K562 (cell line): ENCODE measurements at regions not wholly inside any gene's neighbourhood (a gene's known extent, or its start where the extent isn't known, plus 50 kb on each side); places are given as distances from the start of the nearest gene placed in this dataset.

Source experiments
- ATAC-seq: fragments of 200-7000 bp; cut with Tn5 transposase; 3 replicates; pipeline ENCODE4 v1.9.1; 2020; ENCODE audit warnings: moderate library complexity
- BruUV-seq: library from RNA; stranded (reverse); fragments of 400-500 nt; replicated peaks from 2 replicates; lab custom pipeline; 2021; lab: Mats Ljungman, UMichigan
- CTCF ChIA-PET: fragments of 300-600 bp; formaldehyde crosslinking; extraction: SDS; loops from one replicate; lab custom pipeline; 2021; ENCODE audit warnings: low intra/inter-chr PET ratio; lab: Yijun Ruan, JAX
- POLR2A ChIA-PET: fragments of 300-600, 350-650 bp; sonication (Branson Sonifier 250); formaldehyde crosslinking; extraction: SDS; loops from one replicate; lab custom pipeline; 2021; ENCODE audit warnings: antibody characterized with exemption, inconsistent platforms; lab: Yijun Ruan, JAX
- DNase-seq, 4 experiments: peaks; one replicate each; pipeline versions ENCODE4 v3.0.0 to v3.0.0-alpha.2; 2011 to 2018; ENCODE audit warnings: low spot score in 3 of 4, mixed read lengths in 3 of 4; ENCODE audit errors: extremely low read depth in 1 of 4
- FAIRE-seq: peaks from 2 replicates; lab custom pipeline; 2011; peaks lifted over from hg19 to GRCh38; lab: Jason Lieb, UNC
- H2AFZ ChIP-seq: 2 replicates; pipeline ENCODE4 v1.6.0; 2011; ENCODE audit warnings: low read depth, low read length, control low read depth, inconsistent platforms
- H3K27ac ChIP-seq: fragments of 200-600 bp; 3 replicates; pipeline ENCODE4 v1.8.0; 2011; ENCODE audit warnings: low read depth, mild to moderate bottlenecking, control low read depth, inconsistent platforms, low read length, moderate library complexity, mixed read lengths; ENCODE audit errors: extremely low read depth
- H3K27me3 ChIP-seq, 2 experiments: fragments of 300-600 bp in 1 of 2; 2 replicates in 1 of 2; 3 replicates in 1 of 2; pipeline versions ENCODE4 v1.6.0 to v1.8.0; 2011; ENCODE audit warnings: inconsistent platforms in 2 of 2, low read length in 2 of 2, mild to moderate bottlenecking in 1 of 2, mixed read lengths in 1 of 2, moderate library complexity in 1 of 2; ENCODE audit not compliant: control insufficient read depth in 2 of 2, insufficient read depth in 2 of 2
- H3K36me3 ChIP-seq: fragments of 300-600 bp; 3 replicates; pipeline ENCODE4 v1.8.0; 2011; ENCODE audit warnings: mild to moderate bottlenecking, low read length, inconsistent platforms; ENCODE audit not compliant: control insufficient read depth, insufficient read depth
- H3K4me1 ChIP-seq, 2 experiments: fragments of 200-600 bp in 1 of 2; replicated peaks in 1 of 2; 2 replicates in 1 of 2; 3 replicates in 1 of 2; pipeline versions ENCODE4 v1.5.1 to v1.8.0; 2011; ENCODE audit warnings: inconsistent platforms in 2 of 2, low read length in 2 of 2, mild to moderate bottlenecking in 1 of 2, mixed read lengths in 1 of 2, moderate library complexity in 1 of 2; ENCODE audit not compliant: control insufficient read depth in 2 of 2, insufficient read depth in 2 of 2
- H3K4me2 ChIP-seq: 2 replicates; pipeline ENCODE4 v1.6.1; 2011; ENCODE audit warnings: low read length, control low read depth, inconsistent platforms, mixed read lengths; ENCODE audit not compliant: insufficient read depth
- H3K4me3 ChIP-seq: fragments of 200-600 bp; sonication (generic), shearing (Covaris generic); 2 replicates; pipeline ENCODE4 v1.5.1; 2016; ENCODE audit warnings: control low read depth, inconsistent platforms
- H3K79me2 ChIP-seq: fragments of 200-600 bp; 3 replicates; pipeline ENCODE4 v1.8.0; 2011; ENCODE audit warnings: low read length, inconsistent platforms; ENCODE audit not compliant: control insufficient read depth, insufficient read depth
- H3K9ac ChIP-seq, 2 experiments: 2 replicates each; pipeline versions ENCODE4 v1.6.0 to v1.6.1; 2011; ENCODE audit warnings: low read depth in 2 of 2, low read length in 2 of 2, control low read depth in 1 of 2, inconsistent platforms in 1 of 2, mild to moderate bottlenecking in 1 of 2, mixed read lengths in 1 of 2; ENCODE audit not compliant: insufficient read depth in 1 of 2
- H3K9me1 ChIP-seq: one replicate; pipeline ENCODE4 v1.6.0; 2011; ENCODE audit warnings: inconsistent platforms, mild to moderate bottlenecking, low read length, moderate library complexity; ENCODE audit not compliant: control insufficient read depth, insufficient read depth
- H3K9me3 ChIP-seq: replicated peaks from 2 replicates; pipeline ENCODE4 v1.5.1; 2011; ENCODE audit warnings: low read depth, low read length, inconsistent platforms; ENCODE audit not compliant: control insufficient read depth, insufficient read depth
- H4K20me1 ChIP-seq: replicated peaks from 2 replicates; pipeline ENCODE4 v1.6.1; 2011; ENCODE audit warnings: low read length, inconsistent platforms, mixed read lengths; ENCODE audit not compliant: control insufficient read depth, insufficient read depth
- CHD4 ChIP-seq: fragments of 200-600 bp; sonication (generic); IDR thresholded peaks from 3 replicates; pipeline ENCODE4 v1.6.1; 2012; ENCODE audit warnings: low read depth, mild to moderate bottlenecking, mixed read lengths, low read length, inconsistent platforms; ENCODE audit not compliant: insufficient read depth, insufficient replicate concordance, poor library complexity, severe bottlenecking
- GABPB2 ChIP-seq: fragments of 250-450 bp; sonication (Bioruptor Pico); conservative IDR thresholded peaks from 2 replicates; pipeline ENCODE4 v1.5.1; 2021; ENCODE audit warnings: mild to moderate bottlenecking
- HMGN3 ChIP-seq: IDR thresholded peaks from 2 replicates; pipeline ENCODE4 v1.6.1; 2011; ENCODE audit warnings: borderline replicate concordance, low read depth, mild to moderate bottlenecking, mixed read lengths, low read length; ENCODE audit not compliant: insufficient read length; ENCODE audit errors: extremely low read depth
- HOXB6 ChIP-seq: fragments of 250-450 bp; sonication (Bioruptor Pico); IDR thresholded peaks from 2 replicates; pipeline ENCODE4 v1.5.1; 2022; ENCODE audit warnings: mild to moderate bottlenecking, borderline replicate concordance
- HSF4 ChIP-seq: fragments of 250-450 bp; sonication (Bioruptor Pico); IDR thresholded peaks from 2 replicates; pipeline ENCODE4 v2.1.2; 2022; ENCODE audit warnings: mild to moderate bottlenecking, moderate library complexity, borderline replicate concordance
- IFI16 ChIP-seq: fragments of 250-450 bp; sonication (Bioruptor Pico); IDR thresholded peaks from 2 replicates; pipeline ENCODE4 v2.1.2; 2022; ENCODE audit warnings: mild to moderate bottlenecking, inconsistent platforms
- NFIC ChIP-seq: fragments of 450-650 bp; IDR thresholded peaks from 2 replicates; pipeline ENCODE4 v1.6.1; 2017; ENCODE audit warnings: mild to moderate bottlenecking, inconsistent platforms
- NR2C2 ChIP-seq, 2 experiments: fragments of 200-800 bp in 1 of 2; sonication (Bioruptor generic) in 1 of 2; sonication (generic) in 1 of 2; formaldehyde crosslinking in 1 of 2; IDR thresholded peaks; 2 replicates each; pipeline versions ENCODE4 v1.6.1 to v1.8.0; 2016 to 2022; ENCODE audit warnings: mild to moderate bottlenecking in 1 of 2, missing compliant biosample characterization in 1 of 2, missing genetic modification characterization in 1 of 2, missing genetic modification reagents in 1 of 2
- RB1 ChIP-seq: fragments of 450-650 bp; IDR thresholded peaks from 2 replicates; pipeline ENCODE4 v1.6.1; 2017; ENCODE audit warnings: low read depth, mild to moderate bottlenecking
- RFX7 ChIP-seq: fragments of 250-450 bp; sonication (Bioruptor Pico); IDR thresholded peaks from 2 replicates; pipeline ENCODE4 v1.5.1; 2021; ENCODE audit warnings: mild to moderate bottlenecking
- SAFB ChIP-seq: fragments of 200-400 bp; formaldehyde crosslinking; IDR thresholded peaks from 2 replicates; pipeline ENCODE4 v1.6.1; 2017; ENCODE audit warnings: low read depth, low read length, borderline replicate concordance
- ZNF239 ChIP-seq: fragments of 250-450 bp; sonication (Bioruptor Pico); IDR thresholded peaks from 2 replicates; pipeline ENCODE4 v1.4.0; 2020; ENCODE audit warnings: mild to moderate bottlenecking
- in situ Hi-C: fragments of 300-500 bp; cut with MboI; formaldehyde crosslinking; loops from 4 replicates; pipeline ENCODE4 v1.15.0; 2018; ENCODE audit warnings: inconsistent platforms, mixed read lengths
- intact Hi-C: fragments of 100-400 bp; cut with micrococcal nuclease; formaldehyde crosslinking; loops from 2 replicates; pipeline ENCODE4 v1.14.2; 2022
- TF ChIP-seq, protein P1 (sequence below): fragments of 450-650 bp; IDR thresholded peaks from 2 replicates; pipeline ENCODE4 v1.6.1; 2016; ENCODE audit warnings: mild to moderate bottlenecking
- TF ChIP-seq, protein P2 (sequence below): sonication (generic); formaldehyde crosslinking; IDR thresholded peaks from 2 replicates; pipeline ENCODE4 v1.9.0; 2022; ENCODE audit warnings: mild to moderate bottlenecking, missing genetic modification reagents
- TF ChIP-seq, protein P3 (sequence below): fragments of 450-650 bp; IDR thresholded peaks from 2 replicates; pipeline ENCODE4 v1.6.1; 2017; ENCODE audit warnings: antibody characterized with exemption, mild to moderate bottlenecking

DNA sequence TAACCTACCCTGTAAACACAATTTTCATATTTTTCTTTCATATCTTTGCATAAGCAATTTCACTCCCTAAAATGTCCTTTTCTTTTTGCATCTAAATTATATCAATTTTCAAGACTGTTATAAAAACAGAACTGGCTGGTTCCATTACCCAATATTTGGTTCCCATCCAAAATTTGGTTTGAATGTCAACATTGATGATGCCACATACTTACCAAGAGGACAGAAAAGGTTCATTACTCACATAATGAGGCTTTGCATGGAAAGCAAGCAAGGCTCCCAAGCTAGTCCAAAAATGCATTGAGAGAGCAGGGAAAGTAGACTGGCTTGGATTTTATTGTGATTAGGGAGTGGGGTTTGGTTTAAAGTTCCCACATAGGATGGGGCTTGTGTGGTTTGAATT, 144.4 kb upstream of the AKIRIN2 start:
- H3K4me3 ChIP-seq, result no peak overlapping the region
- FAIRE-seq (no peak), DNase-seq (no peak), ATAC-seq (no peak)
- no peak overlapping the region for H3K27ac ChIP-seq
- in situ Hi-C loops, result no loop called here
- BruUV-seq, result no TSS peak
- H3K9me3 ChIP-seq, result no peaks in the 10 kb centered on the region
- intact Hi-C loops, result no loop called here
- no peaks in the 10 kb centered on the region for H3K4me1 ChIP-seq
- peaks cover 6 to 9% of the 10 kb centered on the region in 2 experiments; a peak in 2 of 5 replicates for H3K27me3 ChIP-seq
- no peaks in the 10 kb centered on the region for H4K20me1 ChIP-seq
- H3K4me2 ChIP-seq, result no peak overlapping the region
- POLR2A ChIA-PET, result interaction anchor here (1.0 to 1.5 kb wide), 2 partner anchors 13 to 15 kb away, joined by 3 to 5 read pairs; no protein-coding TSS in a partner anchor
- CTCF ChIA-PET, result no interaction called here
- H3K9me1 ChIP-seq, result no peaks in the 10 kb centered on the region
- no peak overlapping the region for H2AFZ ChIP-seq
- no peaks in the 10 kb centered on the region for H3K79me2 ChIP-seq
- no peaks in the 10 kb centered on the region for H3K36me3 ChIP-seq
- TF ChIP-seq NR2C2 (CRISPR knock-in tag; IDR thresholded peaks at IDR 0.05), result no peak
- no peak for TF ChIP-seq NR2C2 (tag; IDR thresholded peaks at IDR 0.05)
- no peak for TF ChIP-seq HMGN3
- no peak for TF ChIP-seq CHD4
- no peak for TF ChIP-seq RB1
- no peak for TF ChIP-seq IFI16 (CRISPR knock-in tag)
- no peak for TF ChIP-seq ZNF239 (CRISPR knock-in tag)
- TF ChIP-seq SAFB, result no peak
- no peak for TF ChIP-seq NFIC
- TF ChIP-seq GABPB2 (CRISPR knock-in tag), result no peak
- TF ChIP-seq, protein P1, sequence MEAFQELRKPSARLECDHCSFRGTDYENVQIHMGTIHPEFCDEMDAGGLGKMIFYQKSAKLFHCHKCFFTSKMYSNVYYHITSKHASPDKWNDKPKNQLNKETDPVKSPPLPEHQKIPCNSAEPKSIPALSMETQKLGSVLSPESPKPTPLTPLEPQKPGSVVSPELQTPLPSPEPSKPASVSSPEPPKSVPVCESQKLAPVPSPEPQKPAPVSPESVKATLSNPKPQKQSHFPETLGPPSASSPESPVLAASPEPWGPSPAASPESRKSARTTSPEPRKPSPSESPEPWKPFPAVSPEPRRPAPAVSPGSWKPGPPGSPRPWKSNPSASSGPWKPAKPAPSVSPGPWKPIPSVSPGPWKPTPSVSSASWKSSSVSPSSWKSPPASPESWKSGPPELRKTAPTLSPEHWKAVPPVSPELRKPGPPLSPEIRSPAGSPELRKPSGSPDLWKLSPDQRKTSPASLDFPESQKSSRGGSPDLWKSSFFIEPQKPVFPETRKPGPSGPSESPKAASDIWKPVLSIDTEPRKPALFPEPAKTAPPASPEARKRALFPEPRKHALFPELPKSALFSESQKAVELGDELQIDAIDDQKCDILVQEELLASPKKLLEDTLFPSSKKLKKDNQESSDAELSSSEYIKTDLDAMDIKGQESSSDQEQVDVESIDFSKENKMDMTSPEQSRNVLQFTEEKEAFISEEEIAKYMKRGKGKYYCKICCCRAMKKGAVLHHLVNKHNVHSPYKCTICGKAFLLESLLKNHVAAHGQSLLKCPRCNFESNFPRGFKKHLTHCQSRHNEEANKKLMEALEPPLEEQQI, result no peak
- no peak for TF ChIP-seq HOXB6 (CRISPR knock-in tag)
- TF ChIP-seq HSF4 (CRISPR knock-in tag), result no peak
- TF ChIP-seq, protein P2, sequence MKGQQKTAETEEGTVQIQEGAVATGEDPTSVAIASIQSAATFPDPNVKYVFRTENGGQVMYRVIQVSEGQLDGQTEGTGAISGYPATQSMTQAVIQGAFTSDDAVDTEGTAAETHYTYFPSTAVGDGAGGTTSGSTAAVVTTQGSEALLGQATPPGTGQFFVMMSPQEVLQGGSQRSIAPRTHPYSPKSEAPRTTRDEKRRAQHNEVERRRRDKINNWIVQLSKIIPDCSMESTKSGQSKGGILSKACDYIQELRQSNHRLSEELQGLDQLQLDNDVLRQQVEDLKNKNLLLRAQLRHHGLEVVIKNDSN (CRISPR knock-in tag), result no peak
- TF ChIP-seq RFX7, result no peak
- TF ChIP-seq, protein P3, sequence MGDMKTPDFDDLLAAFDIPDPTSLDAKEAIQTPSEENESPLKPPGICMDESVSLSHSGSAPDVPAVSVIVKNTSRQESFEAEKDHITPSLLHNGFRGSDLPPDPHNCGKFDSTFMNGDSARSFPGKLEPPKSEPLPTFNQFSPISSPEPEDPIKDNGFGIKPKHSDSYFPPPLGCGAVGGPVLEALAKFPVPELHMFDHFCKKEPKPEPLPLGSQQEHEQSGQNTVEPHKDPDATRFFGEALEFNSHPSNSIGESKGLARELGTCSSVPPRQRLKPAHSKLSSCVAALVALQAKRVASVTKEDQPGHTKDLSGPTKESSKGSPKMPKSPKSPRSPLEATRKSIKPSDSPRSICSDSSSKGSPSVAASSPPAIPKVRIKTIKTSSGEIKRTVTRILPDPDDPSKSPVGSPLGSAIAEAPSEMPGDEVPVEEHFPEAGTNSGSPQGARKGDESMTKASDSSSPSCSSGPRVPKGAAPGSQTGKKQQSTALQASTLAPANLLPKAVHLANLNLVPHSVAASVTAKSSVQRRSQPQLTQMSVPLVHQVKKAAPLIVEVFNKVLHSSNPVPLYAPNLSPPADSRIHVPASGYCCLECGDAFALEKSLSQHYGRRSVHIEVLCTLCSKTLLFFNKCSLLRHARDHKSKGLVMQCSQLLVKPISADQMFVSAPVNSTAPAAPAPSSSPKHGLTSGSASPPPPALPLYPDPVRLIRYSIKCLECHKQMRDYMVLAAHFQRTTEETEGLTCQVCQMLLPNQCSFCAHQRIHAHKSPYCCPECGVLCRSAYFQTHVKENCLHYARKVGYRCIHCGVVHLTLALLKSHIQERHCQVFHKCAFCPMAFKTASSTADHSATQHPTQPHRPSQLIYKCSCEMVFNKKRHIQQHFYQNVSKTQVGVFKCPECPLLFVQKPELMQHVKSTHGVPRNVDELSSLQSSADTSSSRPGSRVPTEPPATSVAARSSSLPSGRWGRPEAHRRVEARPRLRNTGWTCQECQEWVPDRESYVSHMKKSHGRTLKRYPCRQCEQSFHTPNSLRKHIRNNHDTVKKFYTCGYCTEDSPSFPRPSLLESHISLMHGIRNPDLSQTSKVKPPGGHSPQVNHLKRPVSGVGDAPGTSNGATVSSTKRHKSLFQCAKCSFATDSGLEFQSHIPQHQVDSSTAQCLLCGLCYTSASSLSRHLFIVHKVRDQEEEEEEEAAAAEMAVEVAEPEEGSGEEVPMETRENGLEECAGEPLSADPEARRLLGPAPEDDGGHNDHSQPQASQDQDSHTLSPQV, result no peak
- H3K9ac ChIP-seq, result no peak overlapping the region
